IMR-90 (cell line): ENCODE measurements at regions not wholly inside any gene's neighbourhood (a gene's known extent, or its start where the extent isn't known, plus 50 kb on each side); places are given as distances from the start of the nearest gene placed in this dataset.

ENCODE experiments used
- ATAC-seq: fragments of 200-7000 bp; cut with Tn5 transposase; 2 replicates; pipeline ENCODE4 v1.9.1; 2020; ENCODE audit warnings: low read depth, mild to moderate bottlenecking, moderate library complexity
- BruUV-seq: library from RNA; stranded (reverse); fragments of 400-500 nt; replicated peaks from 2 replicates; lab custom pipeline; 2021; lab: Mats Ljungman, UMichigan
- CTCF ChIA-PET: fragments of 300-600 bp; formaldehyde crosslinking; extraction: SDS; loops from one replicate; lab custom pipeline; 2021; ENCODE audit warnings: antibody characterized with exemption; lab: Yijun Ruan, JAX
- POLR2A ChIA-PET: fragments of 300-600 bp; sonication (Branson Sonifier 250); formaldehyde crosslinking; loops from one replicate; lab custom pipeline; 2022; ENCODE audit warnings: antibody characterized with exemption; ENCODE audit not compliant: unreplicated experiment; lab: Charles Lee
- DNase-seq: peaks from one replicate; pipeline ENCODE4 v3.0.0; 2013
- H2AFZ ChIP-seq: replicated peaks from 2 replicates; pipeline ENCODE3; 2013; ENCODE audit warnings: low read length, mild to moderate bottlenecking; ENCODE audit not compliant: poor library complexity
- H2AK5ac ChIP-seq: 2 replicates; pipeline ENCODE4 v1.6.1; 2013; ENCODE audit warnings: low read depth, low read length, inconsistent platforms
- H2AK9ac ChIP-seq: replicated peaks from 2 replicates; pipeline ENCODE3; 2013; ENCODE audit warnings: mild to moderate bottlenecking, low read depth, low read length, moderate library complexity; ENCODE audit not compliant: poor library complexity
- H2BK120ac ChIP-seq: 2 replicates; pipeline ENCODE4 v1.6.1; 2013; ENCODE audit warnings: low read depth, low read length, inconsistent platforms
- H2BK15ac ChIP-seq: 3 replicates; pipeline ENCODE4 v1.6.1; 2013; ENCODE audit warnings: low read depth, low read length, inconsistent platforms
- H2BK20ac ChIP-seq: 2 replicates; pipeline ENCODE4 v1.6.1; 2013; ENCODE audit warnings: low read depth, mild to moderate bottlenecking, inconsistent platforms, low read length, moderate library complexity
- H2BK5ac ChIP-seq: 2 replicates; pipeline ENCODE4 v1.6.1; 2013; ENCODE audit warnings: mild to moderate bottlenecking, low read depth, low read length, inconsistent platforms; ENCODE audit not compliant: poor library complexity, severe bottlenecking
- H3K14ac ChIP-seq: replicated peaks from 2 replicates; pipeline ENCODE4 v1.6.1; 2013; ENCODE audit warnings: low read depth, low read length, inconsistent platforms
- H3K18ac ChIP-seq: 2 replicates; pipeline ENCODE4 v1.6.1; 2013; ENCODE audit warnings: low read depth, low read length, control low read depth
- H3K23ac ChIP-seq: 2 replicates; pipeline ENCODE4 v1.6.1; 2013; ENCODE audit warnings: low read depth, low read length, inconsistent platforms
- H3K27ac ChIP-seq: 2 replicates; pipeline ENCODE4 v1.5.1; 2013; ENCODE audit warnings: mild to moderate bottlenecking, control low read depth, low read length; ENCODE audit not compliant: insufficient read depth
- H3K27me3 ChIP-seq: 2 replicates; pipeline ENCODE4 v1.6.1; 2013; ENCODE audit warnings: low read length; ENCODE audit not compliant: control insufficient read depth, insufficient read depth
- H3K36me3 ChIP-seq: 2 replicates; pipeline ENCODE4 v1.6.1; 2013; ENCODE audit warnings: low read length, mixed read lengths; ENCODE audit not compliant: control insufficient read depth, insufficient read depth
- H3K4ac ChIP-seq: 2 replicates; pipeline ENCODE4 v1.6.1; 2013; ENCODE audit warnings: low read depth, low read length, inconsistent platforms
- H3K4me1 ChIP-seq: 2 replicates; pipeline ENCODE4 v1.6.1; 2013; ENCODE audit warnings: low read length, mixed read lengths; ENCODE audit not compliant: control insufficient read depth, insufficient read depth
- H3K4me2 ChIP-seq: 2 replicates; pipeline ENCODE4 v1.6.1; 2013; ENCODE audit warnings: low read depth, mild to moderate bottlenecking, control low read depth, low read length, moderate library complexity
- H3K4me3 ChIP-seq: 2 replicates; pipeline ENCODE4 v1.5.1; 2013; ENCODE audit warnings: low read depth, mild to moderate bottlenecking, control low read depth, low read length, moderate library complexity; ENCODE audit not compliant: insufficient read depth
- H3K56ac ChIP-seq: 2 replicates; pipeline ENCODE4 v1.6.1; 2013; ENCODE audit warnings: low read length, inconsistent platforms; ENCODE audit not compliant: insufficient read depth; ENCODE audit errors: extremely low read depth
- H3K79me1 ChIP-seq, 2 experiments: 2 replicates each; pipeline ENCODE4 v1.6.1; 2013; ENCODE audit warnings: low read length in 2 of 2, inconsistent platforms in 1 of 2, low read depth in 1 of 2
- H3K9ac ChIP-seq: 2 replicates; pipeline ENCODE4 v1.6.1; 2013; ENCODE audit warnings: low read depth, low read length, control low read depth
- H3K9me1 ChIP-seq: 2 replicates; pipeline ENCODE4 v1.6.1; 2013; ENCODE audit warnings: low read length, inconsistent platforms; ENCODE audit not compliant: insufficient read depth
- H3K9me3 ChIP-seq: 2 replicates; pipeline ENCODE4 v1.6.1; 2013; ENCODE audit warnings: low read length; ENCODE audit not compliant: control insufficient read depth, insufficient read depth
- H4K20me1 ChIP-seq: 2 replicates; pipeline ENCODE4 v1.6.1; 2013; ENCODE audit warnings: low read length, inconsistent platforms; ENCODE audit not compliant: insufficient read depth
- H4K5ac ChIP-seq: 2 replicates; pipeline ENCODE4 v1.6.1; 2013; ENCODE audit warnings: mild to moderate bottlenecking, low read depth, low read length, control low read depth
- H4K8ac ChIP-seq, 2 experiments: 2 replicates each; pipeline ENCODE4 v1.6.1; 2013; ENCODE audit warnings: low read depth in 2 of 2, low read length in 2 of 2, control low read depth in 1 of 2, inconsistent platforms in 1 of 2
- H4K91ac ChIP-seq: 2 replicates; pipeline ENCODE4 v1.6.1; 2013; ENCODE audit warnings: low read depth, low read length, inconsistent platforms; ENCODE audit not compliant: insufficient read depth
- BHLHE40 ChIP-seq: fragments of 150-350 bp; IDR thresholded peaks from 2 replicates; pipeline ENCODE4 v1.6.1; 2016; ENCODE audit warnings: mild to moderate bottlenecking, low read depth, low read length
- CEBPB ChIP-seq: IDR thresholded peaks from 2 replicates; pipeline ENCODE4 v1.6.1; 2012; ENCODE audit warnings: low read depth, low read length, improper control_type of control experiment
- CHD1 ChIP-seq: IDR thresholded peaks from 2 replicates; pipeline ENCODE4 v1.6.1; 2012; ENCODE audit warnings: low read depth, low read length, improper control_type of control experiment
- CTCF ChIP-seq: conservative IDR thresholded peaks from 2 replicates; pipeline ENCODE4 v1.5.1; 2012; ENCODE audit warnings: mild to moderate bottlenecking, low read depth, low read length, improper control_type of control experiment
- ELK1 ChIP-seq: fragments of 150-350 bp; IDR thresholded peaks from 2 replicates; pipeline ENCODE4 v1.6.1; 2016; ENCODE audit warnings: low read depth, mild to moderate bottlenecking, low read length, moderate library complexity, borderline replicate concordance
- FOS ChIP-seq: fragments of 150-350 bp; IDR thresholded peaks from 2 replicates; pipeline ENCODE4 v1.6.1; 2016; ENCODE audit warnings: low read depth, low read length
- MAFK ChIP-seq: IDR thresholded peaks from 2 replicates; pipeline ENCODE4 v1.6.1; 2012; ENCODE audit warnings: low read depth, low read length, improper control_type of control experiment
- MAZ ChIP-seq: IDR thresholded peaks from 2 replicates; pipeline ENCODE4 v1.6.1; 2012; ENCODE audit warnings: low read depth, mild to moderate bottlenecking, low read length, improper control_type of control experiment, moderate library complexity, borderline replicate concordance
- MXI1 ChIP-seq: IDR thresholded peaks from 2 replicates; pipeline ENCODE4 v1.6.1; 2012; ENCODE audit warnings: low read depth, mild to moderate bottlenecking, low read length, moderate library complexity, borderline replicate concordance
- NFE2L2 ChIP-seq: fragments of 150-350 bp; IDR thresholded peaks from 2 replicates; pipeline ENCODE4 v1.6.1; 2016; ENCODE audit warnings: low read depth, mild to moderate bottlenecking, low read length
- POLR2A ChIP-seq: IDR thresholded peaks from 2 replicates; pipeline ENCODE4 v1.6.1; 2012; ENCODE audit warnings: mild to moderate bottlenecking, low read depth, low read length
- RAD21 ChIP-seq: IDR thresholded peaks from 2 replicates; pipeline ENCODE4 v1.6.1; 2012; ENCODE audit warnings: low read length, improper control_type of control experiment
- RCOR1 ChIP-seq: IDR thresholded peaks from 2 replicates; pipeline ENCODE4 v1.6.1; 2012; ENCODE audit warnings: mild to moderate bottlenecking, low read length, improper control_type of control experiment; ENCODE audit not compliant: insufficient replicate concordance
- RFX5 ChIP-seq: IDR thresholded peaks from 2 replicates; pipeline ENCODE4 v1.8.0; 2012; ENCODE audit warnings: low read depth, mild to moderate bottlenecking, low read length, moderate library complexity
- SMC3 ChIP-seq: fragments of 150-350 bp; IDR thresholded peaks from 2 replicates; pipeline ENCODE4 v1.6.1; 2016; ENCODE audit warnings: low read depth, mild to moderate bottlenecking, antibody characterized with exemption, low read length, moderate library complexity
- USF2 ChIP-seq: fragments of 150-350 bp; IDR thresholded peaks from 2 replicates; pipeline ENCODE4 v1.6.1; 2017; ENCODE audit warnings: mild to moderate bottlenecking, antibody characterized with exemption, low read length, low read depth
- WGBS, 2 experiments: methylation state at CpG; one replicate each; pipeline versions ENCODE4 v1.1.5 to v1.1.7; 2013; ENCODE audit warnings: missing lambda C conversion rate in 2 of 2; ENCODE audit not compliant: insufficient read length in 1 of 2; ENCODE audit errors: extremely low coverage in 2 of 2; 5-methylcytosine and 5-hydroxymethylcytosine counted together
- dilution Hi-C: fragments of 300-500 bp; cut with HindIII; formaldehyde crosslinking; loops from one replicate; pipeline ENCODE4 v1.14.3; 2018; ENCODE audit warnings: low sequenced_read_pairs; ENCODE audit not compliant: unreplicated experiment
- in situ Hi-C: fragments of 300-500 bp; cut with MboI; formaldehyde crosslinking; loops from 3 replicates; pipeline ENCODE4 v1.14.3; 2019; ENCODE audit warnings: low sequenced_read_pairs, inconsistent platforms, mixed read lengths
- intact Hi-C: fragments of 100-400 bp; cut with micrococcal nuclease; formaldehyde crosslinking; loops from 2 replicates; pipeline ENCODE4 v1.10.0; 2022

- Histone ChIP-seq H2AFZ (no peak overlapping the region), H3K27me3 (no peaks in the 10 kb centered on the region), H3K36me3 (no peaks in the 10 kb centered on the region), H3K56ac (no peak overlapping the region), H2BK5ac (no peak overlapping the region), H3K4me2 (no peak overlapping the region), H2BK20ac (no peak overlapping the region), H3K27ac (no peak overlapping the region), H4K8ac (no peak overlapping the region), H2BK15ac (no peak overlapping the region), H2BK120ac (no peak overlapping the region), H3K4ac (no peak overlapping the region), H3K23ac (no peak overlapping the region), H3K18ac (no peak overlapping the region), H4K5ac (no peak overlapping the region), H3K4me1 (no peaks in the 10 kb centered on the region), H3K4me3 (no peak overlapping the region), H4K20me1 (no peaks in the 10 kb centered on the region), H3K14ac (no peak overlapping the region), H3K79me1 (no peaks in the 10 kb centered on the region), H2AK9ac (no peak overlapping the region), H3K9me1 (no peaks in the 10 kb centered on the region), H4K91ac (no peak overlapping the region), H2AK5ac (no peak overlapping the region), H3K9ac (no peak overlapping the region), H3K9me3 (no peaks in the 10 kb centered on the region)
- in situ Hi-C loops, result no loop called here
- intact Hi-C loops, result no loop called here
- no peak for TF ChIP-seq SMC3
- no peak for TF ChIP-seq USF2
- TF ChIP-seq MAZ, result no peak
- no peak for TF ChIP-seq NFE2L2
- TF ChIP-seq BHLHE40, result no peak
- no peak for TF ChIP-seq FOS
- no peak for TF ChIP-seq RFX5
- no peak for TF ChIP-seq RCOR1
- TF ChIP-seq RAD21, result no peak
- no peak for TF ChIP-seq ELK1
- no peak for TF ChIP-seq CTCF
- no peak for TF ChIP-seq CHD1
- no peak for TF ChIP-seq MAFK
- no peak for TF ChIP-seq MXI1
- TF ChIP-seq CEBPB, result no peak
- TF ChIP-seq POLR2A, result no peak
- ChIA-PET POLR2A (no interaction called here), CTCF (no interaction called here)
- ATAC-seq (no peak), DNase-seq (no peak)
- no TSS peak for BruUV-seq
- dilution Hi-C loops, result no loop called here
- WGBS, 2 experiments, result no CpG with 5 or more reads among the region's 1 CpG
These were observed 442.0 kb upstream of the SYT4 start for GRCh38 chr18:43719267-43719795.
